ENCODE measurements at regions not wholly inside any gene's neighbourhood (a gene's known extent, or its start where the extent isn't known, plus 50 kb on each side); places are given as distances from the start of the nearest gene placed in this dataset.

- intact Hi-C loops (cut with DNase I) = no loop called here
Observed at GRCh38 chr2:226137201-226137811, 662.3 kb downstream of the IRS1 start.

GRCh38 chr2:226136739-226137138 lies 662.9 kb downstream of the IRS1 start:
- H3K27ac ChIP-seq (replicated peaks in 1 of 4) = no peak overlapping the region
- intact Hi-C loops (cut with DNase I) = no loop called here
- DNase-seq (ENCODE audit: extremely low spot score) = no peak

More at GRCh38 chr2:226137201-226137811, 662.3 kb downstream of the IRS1 start:
- no peaks in the 10 kb centered on the region for H3K36me3 ChIP-seq
- no peaks in the 10 kb centered on the region for H3K4me1 ChIP-seq
- TF ChIP-seq, protein P1, sequence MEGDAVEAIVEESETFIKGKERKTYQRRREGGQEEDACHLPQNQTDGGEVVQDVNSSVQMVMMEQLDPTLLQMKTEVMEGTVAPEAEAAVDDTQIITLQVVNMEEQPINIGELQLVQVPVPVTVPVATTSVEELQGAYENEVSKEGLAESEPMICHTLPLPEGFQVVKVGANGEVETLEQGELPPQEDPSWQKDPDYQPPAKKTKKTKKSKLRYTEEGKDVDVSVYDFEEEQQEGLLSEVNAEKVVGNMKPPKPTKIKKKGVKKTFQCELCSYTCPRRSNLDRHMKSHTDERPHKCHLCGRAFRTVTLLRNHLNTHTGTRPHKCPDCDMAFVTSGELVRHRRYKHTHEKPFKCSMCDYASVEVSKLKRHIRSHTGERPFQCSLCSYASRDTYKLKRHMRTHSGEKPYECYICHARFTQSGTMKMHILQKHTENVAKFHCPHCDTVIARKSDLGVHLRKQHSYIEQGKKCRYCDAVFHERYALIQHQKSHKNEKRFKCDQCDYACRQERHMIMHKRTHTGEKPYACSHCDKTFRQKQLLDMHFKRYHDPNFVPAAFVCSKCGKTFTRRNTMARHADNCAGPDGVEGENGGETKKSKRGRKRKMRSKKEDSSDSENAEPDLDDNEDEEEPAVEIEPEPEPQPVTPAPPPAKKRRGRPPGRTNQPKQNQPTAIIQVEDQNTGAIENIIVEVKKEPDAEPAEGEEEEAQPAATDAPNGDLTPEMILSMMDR (IDR thresholded peaks at IDR 0.05) = no peak
- no peak for TF ChIP-seq POLR2A (IDR thresholded peaks at IDR 0.05; ENCODE audit: low read depth)
- TF ChIP-seq EP300 (IDR thresholded peaks at IDR 0.05) = no peak
- no peak for TF ChIP-seq POLR2AphosphoS5 (IDR thresholded peaks at IDR 0.05)
- H3K27ac ChIP-seq (replicated peaks in 1 of 4) = no peak overlapping the region
- no peak overlapping the region for H3K4me3 ChIP-seq
- no peak for DNase-seq (ENCODE audit: extremely low spot score)
- 66% methylated on average over 4 of the region's 4 CpGs for WGBS
- no peaks in the 10 kb centered on the region for H3K27me3 ChIP-seq
- no peaks in the 10 kb centered on the region for H3K9me3 ChIP-seq

GRCh38 chr2:226135861-226136548 lies 663.6 kb downstream of the IRS1 start:
- intact Hi-C loops (cut with DNase I) = no loop called here
- 96% methylated on average over 2 of the region's 3 CpGs for whole genome bisulfite sequencing
- Histone ChIP-seq H3K27ac (replicated peaks in 1 of 4) (no peak overlapping the region), H3K4me1 (no peaks in the 10 kb centered on the region), H3K27me3 (no peaks in the 10 kb centered on the region), H3K9me3 (no peaks in the 10 kb centered on the region), H3K4me3 (no peak overlapping the region), H3K36me3 (no peaks in the 10 kb centered on the region)
- no peak for TF ChIP-seq EP300 (IDR thresholded peaks at IDR 0.05)
- TF ChIP-seq POLR2AphosphoS5 (IDR thresholded peaks at IDR 0.05) = no peak
- TF ChIP-seq, protein P1 (IDR thresholded peaks at IDR 0.05) = no peak
- no peak for TF ChIP-seq POLR2A (IDR thresholded peaks at IDR 0.05; ENCODE audit: low read depth)
- no peak for DNase-seq (ENCODE audit: extremely low spot score)

More at GRCh38 chr2:226136739-226137138, 662.9 kb downstream of the IRS1 start:
- Histone ChIP-seq H3K27me3 (no peaks in the 10 kb centered on the region), H3K36me3 (no peaks in the 10 kb centered on the region), H3K4me1 (no peaks in the 10 kb centered on the region), H3K4me3 (no peak overlapping the region), H3K9me3 (no peaks in the 10 kb centered on the region)
- TF ChIP-seq POLR2A (IDR thresholded peaks at IDR 0.05; ENCODE audit: low read depth) (no peak), POLR2AphosphoS5 (IDR thresholded peaks at IDR 0.05) (no peak), EP300 (IDR thresholded peaks at IDR 0.05) (no peak)
- TF ChIP-seq, protein P1 (IDR thresholded peaks at IDR 0.05) = no peak
- WGBS = 88% methylated on average over 4 of the region's 4 CpGs

GRCh38 chr2:226132323-226133215 lies 667.1 kb downstream of the IRS1 start:
- no peak for DNase-seq (ENCODE audit: extremely low spot score)
- 94% methylated on average over 5 of the region's 5 CpGs for WGBS
- TF ChIP-seq POLR2AphosphoS5 (IDR thresholded peaks at IDR 0.05) (no peak), POLR2A (IDR thresholded peaks at IDR 0.05; ENCODE audit: low read depth) (no peak)
- Histone ChIP-seq H3K4me1 (no peaks in the 10 kb centered on the region), H3K36me3 (no peaks in the 10 kb centered on the region), H3K9me3 (no peaks in the 10 kb centered on the region), H3K27ac (replicated peaks in 1 of 4) (no peak overlapping the region), H3K27me3 (no peaks in the 10 kb centered on the region), H3K4me3 (no peak overlapping the region)
- intact Hi-C loops (cut with DNase I) = no loop called here

- H3K9me3 ChIP-seq = no peaks in the 10 kb centered on the region
- no peak overlapping the region for H3K27ac ChIP-seq (replicated peaks in 1 of 4)
- no peaks in the 10 kb centered on the region for H3K36me3 ChIP-seq
- H3K4me1 ChIP-seq = no peaks in the 10 kb centered on the region
- H3K4me3 ChIP-seq = no peak overlapping the region
- DNase-seq (ENCODE audit: extremely low spot score) = no peak
- H3K27me3 ChIP-seq = no peaks in the 10 kb centered on the region
- TF ChIP-seq POLR2AphosphoS5 (IDR thresholded peaks at IDR 0.05) (no peak), POLR2A (IDR thresholded peaks at IDR 0.05; ENCODE audit: low read depth) (no peak), EP300 (IDR thresholded peaks at IDR 0.05) (no peak)
- TF ChIP-seq, protein P1 (IDR thresholded peaks at IDR 0.05) = no peak
- WGBS = 79% methylated on average over 2 of the region's 2 CpGs
- intact Hi-C loops (cut with DNase I) = no loop called here
Observed at GRCh38 chr2:226131299-226131784, 668.3 kb downstream of the IRS1 start.

Measured in esophagus muscularis mucosa (tissue), 4 donors.